ENCODE measurements at regions not wholly inside any gene's neighbourhood (a gene's known extent, or its start where the extent isn't known, plus 50 kb on each side); places are given as distances from the start of the nearest gene placed in this dataset.

- Mint-ChIP-seq H3K27ac (no peak overlapping the region), H3K9me3 (no peaks in the 10 kb centered on the region), H3K4me3 (no peak overlapping the region), H3K36me3 (no peaks in the 10 kb centered on the region), H3K4me1 (peaks cover 33% of the 10 kb centered on the region), H3K27me3 (ENCODE audit: low read depth) (no peaks in the 10 kb centered on the region; the same call in 1 of the 2 replicates)
- ATAC-seq (no peak), DNase-seq (ENCODE audit: low spot score) (no peak)
- ChIA-PET POLR2A (interaction anchor here (0.6 kb wide), 1 partner anchor 93 kb away, joined by 3 read pairs; no protein-coding TSS in a partner anchor), CTCF (no interaction called here)
- no peak for TF ChIP-seq TP53 (CRISPR knock-in tag; IDR thresholded peaks at IDR 0.05)
- no peak for TF ChIP-seq FOXP4 (CRISPR knock-in tag; IDR thresholded peaks at IDR 0.05)
Observed at GRCh38 chr3:197369545-197369944, 71.1 kb upstream of the DLG1 start.

DNA sequence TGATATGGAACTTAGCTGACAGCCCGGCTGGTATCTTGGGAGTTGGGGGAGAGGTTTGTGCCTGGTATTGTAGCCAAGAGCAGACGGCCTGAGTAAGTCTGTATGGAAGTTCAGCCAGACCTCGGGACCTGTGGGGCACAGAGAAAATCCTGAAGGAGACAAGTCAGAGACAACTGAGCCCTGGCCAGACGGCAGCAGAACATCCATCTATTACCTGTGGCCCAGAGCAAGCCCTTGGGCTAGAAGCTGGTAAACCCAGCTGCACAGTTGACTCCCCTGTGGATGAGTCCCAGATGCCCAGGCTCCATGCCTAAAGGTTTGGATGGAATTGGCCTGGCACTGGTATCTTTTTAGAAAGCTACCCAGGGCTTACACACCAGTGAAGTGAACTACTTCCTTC is 70.4 kb upstream of the DLG1 start:
- TF ChIP-seq ZNF396 (CRISPR knock-in tag; IDR thresholded peaks at IDR 0.05; ENCODE audit: borderline replicate concordance) (no peak), IRF2 (CRISPR knock-in tag; IDR thresholded peaks at IDR 0.05; ENCODE audit: borderline replicate concordance, low read depth) (no peak), GTF2I (CRISPR knock-in tag; conservative IDR thresholded peaks at IDR 0.05) (no peak), OVOL2 (CRISPR knock-in tag; IDR thresholded peaks at IDR 0.05; ENCODE audit: borderline replicate concordance) (no peak), E2F5 (CRISPR knock-in tag; IDR thresholded peaks at IDR 0.05) (no peak), ZNF425 (CRISPR knock-in tag; conservative IDR thresholded peaks at IDR 0.05) (no peak), MXD4 (CRISPR knock-in tag; IDR thresholded peaks at IDR 0.05; ENCODE audit: borderline replicate concordance) (no peak)
- Mint-ChIP-seq H3K36me3 (no peaks in the 10 kb centered on the region), H3K9me3 (no peaks in the 10 kb centered on the region), H3K4me1 (peaks cover 40% of the 10 kb centered on the region), H3K27ac (no peak overlapping the region), H3K27me3 (ENCODE audit: low read depth) (no peaks in the 10 kb centered on the region; the same call in 1 of the 2 replicates), H3K4me3 (no peak overlapping the region)
- DNase-seq (ENCODE audit: low spot score) (no peak), ATAC-seq (no peak)
- POLR2A ChIA-PET, result interaction anchor here (0.6 kb wide), 1 partner anchor 92 kb away, joined by 3 read pairs; no protein-coding TSS in a partner anchor
- CTCF ChIA-PET, result interaction anchor here (0.8 kb wide), 1 partner anchor 145 kb away, joined by 3 read pairs; no protein-coding TSS in a partner anchor

GRCh38 chr3:197368330-197368729 is 69.9 kb upstream of the DLG1 start:
- ATAC-seq, result no peak; the same call in 1 of the 2 replicates
- H3K27ac Mint-ChIP-seq, result no peak overlapping the region
- H3K36me3 Mint-ChIP-seq, result no peaks in the 10 kb centered on the region
- H3K27me3 Mint-ChIP-seq (ENCODE audit: low read depth), result no peaks in the 10 kb centered on the region; the same call in 1 of the 2 replicates
- H3K9me3 Mint-ChIP-seq, result no peaks in the 10 kb centered on the region
- H3K4me1 Mint-ChIP-seq, result peaks cover 45% of the 10 kb centered on the region
- CTCF ChIA-PET, result interaction anchor here (0.8 to 1.8 kb wide), 3 partner anchors 14 to 144 kb away, joined by 3 to 5 read pairs (median 3); no protein-coding TSS in a partner anchor
- POLR2A ChIA-PET, result no interaction called here
- DNase-seq (ENCODE audit: low spot score), result no peak
- no peak overlapping the region for H3K4me3 Mint-ChIP-seq
- TF ChIP-seq ZBTB21 (CRISPR knock-in tag; IDR thresholded peaks at IDR 0.05; ENCODE audit: borderline replicate concordance) (no peak), PRRX2 (CRISPR knock-in tag; IDR thresholded peaks at IDR 0.05) (no peak), ZNF425 (CRISPR knock-in tag; conservative IDR thresholded peaks at IDR 0.05) (no peak), GABPB1 (CRISPR knock-in tag; IDR thresholded peaks at IDR 0.05) (no peak), EMX1 (CRISPR knock-in tag; IDR thresholded peaks at IDR 0.05) (no peak), MYBL2 (CRISPR knock-in tag; IDR thresholded peaks at IDR 0.05) (no peak), STAT6 (CRISPR knock-in tag; conservative IDR thresholded peaks at IDR 0.05; ENCODE audit: low read depth) (no peak), SP1 (CRISPR knock-in tag; conservative IDR thresholded peaks at IDR 0.05) (no peak)
- TF ChIP-seq, protein P1, sequence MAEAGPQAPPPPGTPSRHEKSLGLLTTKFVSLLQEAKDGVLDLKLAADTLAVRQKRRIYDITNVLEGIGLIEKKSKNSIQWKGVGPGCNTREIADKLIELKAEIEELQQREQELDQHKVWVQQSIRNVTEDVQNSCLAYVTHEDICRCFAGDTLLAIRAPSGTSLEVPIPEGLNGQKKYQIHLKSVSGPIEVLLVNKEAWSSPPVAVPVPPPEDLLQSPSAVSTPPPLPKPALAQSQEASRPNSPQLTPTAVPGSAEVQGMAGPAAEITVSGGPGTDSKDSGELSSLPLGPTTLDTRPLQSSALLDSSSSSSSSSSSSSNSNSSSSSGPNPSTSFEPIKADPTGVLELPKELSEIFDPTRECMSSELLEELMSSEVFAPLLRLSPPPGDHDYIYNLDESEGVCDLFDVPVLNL (CRISPR knock-in tag; IDR thresholded peaks at IDR 0.05; ENCODE audit: borderline replicate concordance, low read depth), result no peak
